Colonic mucosa (tissue), 4 donors: ENCODE measurements at regions not wholly inside any gene's neighbourhood (a gene's known extent, or its start where the extent isn't known, plus 50 kb on each side); places are given as distances from the start of the nearest gene placed in this dataset.

Experiments
- DNase-seq: peaks from one replicate; pipeline ENCODE4 v3.0.0-alpha.2; 2020
- H3K27ac ChIP-seq: fragments of 200-600 bp; one replicate; pipeline ENCODE4 v1.8.0; 2021
- H3K27me3 ChIP-seq: fragments of 200-600 bp; one replicate; pipeline ENCODE4 v1.8.0; 2021
- H3K36me3 ChIP-seq: fragments of 200-600 bp; one replicate; pipeline ENCODE4 v1.8.0; 2021
- H3K4me1 ChIP-seq: fragments of 200-600 bp; one replicate; pipeline ENCODE4 v1.8.0; 2021; ENCODE audit warnings: mild to moderate bottlenecking
- H3K4me3 ChIP-seq: fragments of 200-600 bp; one replicate; pipeline ENCODE4 v1.8.0; 2021
- H3K9ac ChIP-seq, 2 donors: one replicate each; pipeline ENCODE4 v1.7.0; 2013; ENCODE audit warnings: control low read depth in 2 of 2, low read depth in 2 of 2, low read length in 2 of 2
- H3K9me3 ChIP-seq: fragments of 200-600 bp; one replicate; pipeline ENCODE4 v1.8.0; 2021
- intact Hi-C: fragments of 100-400 bp; cut with DNase I; formaldehyde crosslinking; loops from one replicate; pipeline ENCODE4 v1.14.1; 2022
- TF ChIP-seq, protein P1 (sequence below): fragments of 200-600 bp; IDR thresholded peaks from one replicate; pipeline ENCODE4 v1.8.0; 2022; ENCODE audit warnings: antibody characterized with exemption, mild to moderate bottlenecking
- donor health status: healthy.
- donor health status: DM: no; HTN: no; CAD: no.
- donor health status: DM: no; HTN: no; CAD: no.

- intact Hi-C loops: no loop called here
- Histone ChIP-seq H3K27me3 (no peaks in the 10 kb centered on the region), H3K4me1 (no peaks in the 10 kb centered on the region), H3K9ac (no peak overlapping the region), H3K27ac (no peak overlapping the region), H3K9me3 (no peaks in the 10 kb centered on the region), H3K4me3 (no peak overlapping the region), H3K36me3 (no peaks in the 10 kb centered on the region)
- DNase-seq: no peak
- TF ChIP-seq, protein P1, sequence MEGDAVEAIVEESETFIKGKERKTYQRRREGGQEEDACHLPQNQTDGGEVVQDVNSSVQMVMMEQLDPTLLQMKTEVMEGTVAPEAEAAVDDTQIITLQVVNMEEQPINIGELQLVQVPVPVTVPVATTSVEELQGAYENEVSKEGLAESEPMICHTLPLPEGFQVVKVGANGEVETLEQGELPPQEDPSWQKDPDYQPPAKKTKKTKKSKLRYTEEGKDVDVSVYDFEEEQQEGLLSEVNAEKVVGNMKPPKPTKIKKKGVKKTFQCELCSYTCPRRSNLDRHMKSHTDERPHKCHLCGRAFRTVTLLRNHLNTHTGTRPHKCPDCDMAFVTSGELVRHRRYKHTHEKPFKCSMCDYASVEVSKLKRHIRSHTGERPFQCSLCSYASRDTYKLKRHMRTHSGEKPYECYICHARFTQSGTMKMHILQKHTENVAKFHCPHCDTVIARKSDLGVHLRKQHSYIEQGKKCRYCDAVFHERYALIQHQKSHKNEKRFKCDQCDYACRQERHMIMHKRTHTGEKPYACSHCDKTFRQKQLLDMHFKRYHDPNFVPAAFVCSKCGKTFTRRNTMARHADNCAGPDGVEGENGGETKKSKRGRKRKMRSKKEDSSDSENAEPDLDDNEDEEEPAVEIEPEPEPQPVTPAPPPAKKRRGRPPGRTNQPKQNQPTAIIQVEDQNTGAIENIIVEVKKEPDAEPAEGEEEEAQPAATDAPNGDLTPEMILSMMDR: no peak
These were observed 952.0 kb downstream of the SLC4A3 start for GRCh38 chr2:220579452-220579851.

GRCh38 chr2:220580113-220580512 lies 952.7 kb downstream of the SLC4A3 start:
- Histone ChIP-seq H3K27me3 (no peaks in the 10 kb centered on the region), H3K4me3 (no peak overlapping the region), H3K9ac (no peak overlapping the region), H3K9me3 (no peaks in the 10 kb centered on the region), H3K27ac (no peak overlapping the region), H3K36me3 (no peaks in the 10 kb centered on the region), H3K4me1 (no peaks in the 10 kb centered on the region)
- no peak for DNase-seq
- intact Hi-C loops: no loop called here
- TF ChIP-seq, protein P1: no peak

DNA sequence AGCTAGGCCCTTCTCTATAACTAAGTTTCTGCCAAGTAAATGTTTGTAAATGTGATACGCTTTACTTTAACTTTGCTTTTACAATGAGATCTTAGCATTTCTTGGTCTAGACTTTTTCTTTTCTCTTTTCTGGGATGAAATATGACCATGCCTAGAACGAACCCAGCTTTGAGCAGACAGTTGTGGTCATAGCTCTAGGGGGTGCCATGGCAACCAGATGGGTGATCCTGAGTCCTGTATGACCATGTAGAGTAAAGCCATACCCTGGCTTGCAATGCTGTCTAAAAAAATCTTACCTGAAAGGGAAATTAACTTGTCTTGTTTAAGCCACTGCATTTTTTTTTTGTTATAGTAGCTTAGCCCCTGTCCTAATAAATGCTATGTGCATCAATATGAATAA lies 956.3 kb downstream of the SLC4A3 start:
- Histone ChIP-seq H3K4me1 (no peaks in the 10 kb centered on the region), H3K36me3 (no peaks in the 10 kb centered on the region), H3K9me3 (no peaks in the 10 kb centered on the region), H3K27me3 (no peaks in the 10 kb centered on the region), H3K9ac (no peak overlapping the region), H3K4me3 (no peak overlapping the region), H3K27ac (no peak overlapping the region)
- no peak for DNase-seq
- TF ChIP-seq, protein P1: no peak
- intact Hi-C loops: no loop called here

DNA sequence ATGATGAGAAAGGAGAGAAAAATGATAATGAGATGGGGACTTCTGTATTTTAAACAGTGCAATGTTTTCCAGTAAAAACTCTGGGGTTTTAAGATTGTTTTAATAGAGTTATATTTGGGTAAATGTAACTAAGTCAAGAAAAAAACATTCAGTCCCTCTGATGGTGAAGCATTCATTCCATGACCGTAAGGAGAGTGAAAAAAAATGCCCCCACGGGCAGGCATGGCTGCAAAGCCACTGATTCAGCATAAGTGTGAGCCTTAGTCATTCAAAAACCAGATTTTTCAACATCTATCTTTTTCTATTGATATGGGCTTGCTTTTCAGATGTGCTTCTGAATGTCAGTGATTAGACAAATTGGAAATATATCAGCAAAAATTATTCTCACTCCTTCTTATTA lies 957.8 kb downstream of the SLC4A3 start:
- Histone ChIP-seq H3K36me3 (no peaks in the 10 kb centered on the region), H3K9me3 (no peaks in the 10 kb centered on the region), H3K27me3 (no peaks in the 10 kb centered on the region), H3K27ac (no peak overlapping the region), H3K4me1 (no peaks in the 10 kb centered on the region), H3K4me3 (no peak overlapping the region), H3K9ac (no peak overlapping the region)
- intact Hi-C loops: no loop called here
- no peak for DNase-seq
- TF ChIP-seq, protein P1: no peak

DNA sequence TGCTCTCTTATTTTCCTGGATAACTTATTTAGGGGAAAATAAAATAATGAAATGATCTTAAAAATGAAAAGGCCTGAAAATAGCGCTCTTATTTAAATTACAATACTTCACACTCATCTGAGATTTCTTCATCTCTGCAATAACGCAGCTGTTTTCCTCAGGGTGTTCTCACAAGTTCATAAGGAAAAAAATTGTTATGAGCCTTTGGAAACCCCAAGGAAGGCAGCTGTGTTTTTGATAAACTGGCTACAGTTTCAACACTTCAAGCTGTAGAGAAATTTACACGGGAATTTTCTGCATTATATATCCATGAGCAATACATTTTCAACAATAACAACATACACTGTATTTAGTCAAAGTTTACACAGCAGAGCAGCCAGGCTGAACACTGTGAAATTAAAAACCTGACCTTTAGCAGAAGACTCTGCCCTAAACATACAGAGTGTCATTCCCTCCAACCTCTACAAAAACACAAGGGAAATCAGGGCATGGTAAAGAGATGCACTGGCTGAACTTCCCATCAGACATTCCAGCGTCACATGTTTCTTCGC lies 959.6 kb downstream of the SLC4A3 start:
- intact Hi-C loops: no loop called here
- no peak overlapping the region for H3K9ac ChIP-seq
- TF ChIP-seq, protein P1: no peak
- no peaks in the 10 kb centered on the region for H3K36me3 ChIP-seq
- H3K9me3 ChIP-seq: no peaks in the 10 kb centered on the region
- DNase-seq: no peak
- no peaks in the 10 kb centered on the region for H3K4me1 ChIP-seq
- H3K27me3 ChIP-seq: no peaks in the 10 kb centered on the region
- H3K27ac ChIP-seq: no peak overlapping the region
- no peak overlapping the region for H3K4me3 ChIP-seq
